Muscle layer of colon (tissue), 2 donors: ENCODE measurements at regions not wholly inside any gene's neighbourhood (a gene's known extent, or its start where the extent isn't known, plus 50 kb on each side); places are given as distances from the start of the nearest gene placed in this dataset.

ENCODE experiments used
- H3K27ac ChIP-seq: one replicate; pipeline ENCODE4 v1.7.0; 2013; ENCODE audit warnings: low read depth, mild to moderate bottlenecking, low read length, moderate library complexity
- H3K27me3 ChIP-seq, 2 donors: one replicate each; pipeline ENCODE4 v1.7.0; 2013; ENCODE audit warnings: low read length in 2 of 2, mild to moderate bottlenecking in 2 of 2; ENCODE audit not compliant: insufficient read depth in 2 of 2, control insufficient read depth in 1 of 2
- H3K36me3 ChIP-seq: one replicate; pipeline ENCODE4 v1.7.0; 2013; ENCODE audit warnings: mild to moderate bottlenecking, low read length; ENCODE audit not compliant: insufficient read depth
- H3K4me1 ChIP-seq: one replicate; pipeline ENCODE4 v1.7.0; 2013; ENCODE audit warnings: mild to moderate bottlenecking, low read length; ENCODE audit not compliant: insufficient read depth
- H3K4me3 ChIP-seq, 2 donors: one replicate each; pipeline ENCODE4 v1.7.0; 2013; ENCODE audit warnings: low read length in 2 of 2, low read depth in 1 of 2, mild to moderate bottlenecking in 1 of 2, moderate library complexity in 1 of 2
- H3K9ac ChIP-seq: one replicate; pipeline ENCODE4 v1.7.0; 2013; ENCODE audit warnings: low read length
- H3K9me3 ChIP-seq: one replicate; pipeline ENCODE4 v1.7.0; 2013; ENCODE audit warnings: mild to moderate bottlenecking, low read length
- donor health status: abdominal sarcoma.
- donor health status: Adenocarcinoma of cecum.

- H3K4me3 ChIP-seq, result no peak overlapping the region
- no peaks in the 10 kb centered on the region for H3K36me3 ChIP-seq
- H3K4me1 ChIP-seq, result no peaks in the 10 kb centered on the region
- H3K27me3 ChIP-seq, result no peaks in the 10 kb centered on the region
- H3K9ac ChIP-seq, result no peak overlapping the region
- no peaks in the 10 kb centered on the region for H3K9me3 ChIP-seq
- H3K27ac ChIP-seq, result no peak overlapping the region
These were observed 134.6 kb downstream of the VRK1 start for GRCh38 chr14:96931751-96932150.

GRCh38 chr14:96934638-96935330 is 137.6 kb downstream of the VRK1 start:
- Histone ChIP-seq H3K4me3 (no peak overlapping the region), H3K4me1 (no peaks in the 10 kb centered on the region), H3K36me3 (no peaks in the 10 kb centered on the region), H3K27me3 (no peaks in the 10 kb centered on the region), H3K27ac (no peak overlapping the region), H3K9me3 (no peaks in the 10 kb centered on the region), H3K9ac (no peak overlapping the region)

- Histone ChIP-seq H3K27me3 (no peaks in the 10 kb centered on the region), H3K36me3 (no peaks in the 10 kb centered on the region), H3K4me3 (no peak overlapping the region), H3K9me3 (no peaks in the 10 kb centered on the region), H3K9ac (no peak overlapping the region), H3K27ac (no peak overlapping the region), H3K4me1 (no peaks in the 10 kb centered on the region)
These were observed 141.8 kb downstream of the VRK1 start for GRCh38 chr14:96938946-96939345.

GRCh38 chr14:96940009-96940408 is 142.8 kb downstream of the VRK1 start:
- Histone ChIP-seq H3K9ac (no peak overlapping the region), H3K4me1 (no peaks in the 10 kb centered on the region), H3K4me3 (no peak overlapping the region), H3K36me3 (no peaks in the 10 kb centered on the region), H3K9me3 (no peaks in the 10 kb centered on the region), H3K27me3 (no peaks in the 10 kb centered on the region), H3K27ac (no peak overlapping the region)

GRCh38 chr14:96944297-96944696 is 147.1 kb downstream of the VRK1 start:
- no peaks in the 10 kb centered on the region for H3K36me3 ChIP-seq
- H3K27me3 ChIP-seq, result no peaks in the 10 kb centered on the region
- H3K27ac ChIP-seq, result no peak overlapping the region
- H3K9ac ChIP-seq, result no peak overlapping the region
- H3K4me3 ChIP-seq, result no peak overlapping the region
- H3K9me3 ChIP-seq, result no peaks in the 10 kb centered on the region
- no peaks in the 10 kb centered on the region for H3K4me1 ChIP-seq

- no peaks in the 10 kb centered on the region for H3K27me3 ChIP-seq
- H3K4me3 ChIP-seq, result no peak overlapping the region
- no peak overlapping the region for H3K9ac ChIP-seq
- no peaks in the 10 kb centered on the region for H3K36me3 ChIP-seq
- no peaks in the 10 kb centered on the region for H3K9me3 ChIP-seq
- H3K27ac ChIP-seq, result no peak overlapping the region
- H3K4me1 ChIP-seq, result no peaks in the 10 kb centered on the region
These were observed 148.5 kb downstream of the VRK1 start for GRCh38 chr14:96945721-96946120.

GRCh38 chr14:96949594-96949993 is 152.4 kb downstream of the VRK1 start:
- Histone ChIP-seq H3K9ac (no peak overlapping the region), H3K9me3 (no peaks in the 10 kb centered on the region), H3K4me3 (no peak overlapping the region), H3K27ac (no peak overlapping the region), H3K27me3 (no peaks in the 10 kb centered on the region), H3K4me1 (no peaks in the 10 kb centered on the region), H3K36me3 (no peaks in the 10 kb centered on the region)

GRCh38 chr14:96951511-96951910 is 154.3 kb downstream of the VRK1 start:
- Histone ChIP-seq H3K27ac (no peak overlapping the region), H3K4me1 (no peaks in the 10 kb centered on the region), H3K9ac (no peak overlapping the region), H3K4me3 (no peak overlapping the region), H3K9me3 (no peaks in the 10 kb centered on the region), H3K27me3 (no peaks in the 10 kb centered on the region), H3K36me3 (no peaks in the 10 kb centered on the region)

- Histone ChIP-seq H3K4me3 (no peak overlapping the region), H3K9ac (no peak overlapping the region), H3K27me3 (no peaks in the 10 kb centered on the region), H3K27ac (no peak overlapping the region), H3K36me3 (no peaks in the 10 kb centered on the region), H3K4me1 (no peaks in the 10 kb centered on the region), H3K9me3 (no peaks in the 10 kb centered on the region)
These were observed 156.1 kb downstream of the VRK1 start for GRCh38 chr14:96953087-96953874.

- Histone ChIP-seq H3K4me1 (no peaks in the 10 kb centered on the region), H3K27me3 (no peaks in the 10 kb centered on the region), H3K36me3 (no peaks in the 10 kb centered on the region), H3K9ac (no peak overlapping the region), H3K4me3 (no peak overlapping the region), H3K27ac (no peak overlapping the region), H3K9me3 (no peaks in the 10 kb centered on the region)
These were observed 156.6 kb downstream of the VRK1 start for GRCh38 chr14:96953875-96954185.

- Histone ChIP-seq H3K27ac (no peak overlapping the region), H3K4me1 (no peaks in the 10 kb centered on the region), H3K9ac (no peak overlapping the region), H3K4me3 (no peak overlapping the region), H3K9me3 (no peaks in the 10 kb centered on the region), H3K27me3 (no peaks in the 10 kb centered on the region), H3K36me3 (no peaks in the 10 kb centered on the region)
These were observed 159.5 kb downstream of the VRK1 start for GRCh38 chr14:96956464-96957239.
